ENCODE measurements at regions not wholly inside any gene's neighbourhood (a gene's known extent, or its start where the extent isn't known, plus 50 kb on each side); places are given as distances from the start of the nearest gene placed in this dataset.
"Not testable (repeated sequence)": the region's sequence is repeated elsewhere in the genome, so short reads cannot be mapped to it uniquely, and the experiment has no call there.

DNA sequence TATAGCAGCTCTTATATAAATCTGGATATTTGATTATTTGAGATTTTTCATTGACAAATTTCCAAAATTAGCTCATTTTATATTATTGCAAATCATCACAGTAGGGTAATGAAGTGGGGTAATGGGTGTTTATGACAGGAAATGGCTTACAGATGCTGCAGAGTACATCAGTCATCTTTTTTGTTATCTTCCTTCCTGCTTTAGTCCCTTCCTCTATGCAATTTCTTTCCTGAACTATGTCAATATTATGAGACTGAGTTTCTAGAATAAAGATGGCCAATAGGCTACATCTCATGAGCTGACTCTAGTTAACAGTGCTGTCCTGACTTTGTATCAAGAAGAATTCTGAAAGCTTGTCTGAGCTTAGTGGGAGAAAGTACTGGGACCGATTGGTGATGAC is 244.5 kb downstream of the XPNPEP1 start:
- no peaks in the 10 kb centered on the region for H3K4me1 ChIP-seq (replicated peaks in 1 of 2)
- no peak overlapping the region for H3K27ac ChIP-seq
- no peak overlapping the region for H3K4me3 ChIP-seq
- in situ Hi-C loops (cut with MboI; ENCODE audit: low pct_unique_long_range_greater_than_20kb in 2 of 9, low sequenced_read_pairs in 9 of 9, unreplicated experiment in 9 of 9): no loop called here
- ATAC-seq (replicated peaks in 6 of 8): no peak
- 0 to 100% (median 91%) methylated on average over 1 of the region's 1 CpG; no CpG with 5 or more reads in 5 of the 10 experiments for WGBS, 10 experiments

GRCh38 chr10:109676703-109677102 is 246.6 kb downstream of the XPNPEP1 start:
- in situ Hi-C loops (cut with MboI; ENCODE audit: low pct_unique_long_range_greater_than_20kb in 2 of 9, low sequenced_read_pairs in 9 of 9, unreplicated experiment in 9 of 9): no loop called here

GRCh38 chr10:109668703-109669102 is 254.6 kb downstream of the XPNPEP1 start:
- Histone ChIP-seq H3K4me3 (no peak overlapping the region), H3K4me1 (replicated peaks in 1 of 2) (no peaks in the 10 kb centered on the region), H3K27ac (no peak overlapping the region)
- in situ Hi-C loops (cut with MboI; ENCODE audit: low pct_unique_long_range_greater_than_20kb in 2 of 9, low sequenced_read_pairs in 9 of 9, unreplicated experiment in 9 of 9): no loop called here
- ATAC-seq (replicated peaks in 6 of 8): no peak

More at GRCh38 chr10:109676703-109677102, 246.6 kb downstream of the XPNPEP1 start:
- H3K4me1 ChIP-seq (replicated peaks in 1 of 2): no peaks in the 10 kb centered on the region
- no peak for ATAC-seq (replicated peaks in 6 of 8)
- H3K27ac ChIP-seq: no peak overlapping the region
- no peak overlapping the region for H3K4me3 ChIP-seq

- peak in 4 of 8 experiments; percentile 45 to 64 (median 62) for ATAC-seq (replicated peaks in 6 of 8)
- Histone ChIP-seq H3K4me3 (no peak overlapping the region), H3K4me1 (replicated peaks in 1 of 2) (no peaks in the 10 kb centered on the region), H3K27ac (no peak overlapping the region)
- WGBS, 10 experiments: 25 to 86% (median 71%) methylated on average over 1 to 5 of the region's 5 CpGs; no CpG with 5 or more reads in 2 of the 10 experiments
- in situ Hi-C loops (cut with MboI; ENCODE audit: low pct_unique_long_range_greater_than_20kb in 2 of 9, low sequenced_read_pairs in 9 of 9, unreplicated experiment in 9 of 9): no loop called here
Measured at GRCh38 chr10:109668154-109668665, 255.1 kb downstream of the XPNPEP1 start.

DNA sequence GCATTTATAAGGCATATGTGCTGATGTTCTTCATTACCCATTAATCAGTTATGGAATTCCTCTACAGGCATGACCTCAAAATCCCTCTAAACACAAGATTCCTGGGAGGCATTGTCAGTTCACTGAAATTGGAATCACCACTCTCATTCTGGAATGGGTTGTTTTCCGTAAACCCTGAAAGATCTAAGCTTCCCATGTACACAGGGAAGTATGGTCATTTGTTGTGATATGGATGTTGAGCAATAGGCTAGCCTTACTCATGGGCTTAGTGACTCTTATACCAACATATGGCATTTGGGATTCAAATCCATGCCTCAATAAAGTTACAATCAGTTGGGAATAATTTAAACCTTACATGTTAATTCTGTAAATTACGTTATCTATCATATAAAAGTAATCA is 258.0 kb downstream of the XPNPEP1 start:
- ATAC-seq (replicated peaks in 6 of 8): no peak
- H3K27ac ChIP-seq: no peak overlapping the region
- H3K4me3 ChIP-seq: no peak overlapping the region
- H3K4me1 ChIP-seq (replicated peaks in 1 of 2): no peaks in the 10 kb centered on the region
- 20 to 100% (median 86%) methylated on average over 1 to 2 of the region's 2 CpGs; no CpG with 5 or more reads in 3 of the 10 experiments for WGBS, 10 experiments
- in situ Hi-C loops (cut with MboI; ENCODE audit: low pct_unique_long_range_greater_than_20kb in 2 of 9, low sequenced_read_pairs in 9 of 9, unreplicated experiment in 9 of 9): no loop called here

GRCh38 chr10:109664554-109664953 is 258.8 kb downstream of the XPNPEP1 start:
- Histone ChIP-seq H3K4me1 (replicated peaks in 1 of 2) (no peaks in the 10 kb centered on the region), H3K27ac (no peak overlapping the region), H3K4me3 (no peak overlapping the region)
- in situ Hi-C loops (cut with MboI; ENCODE audit: low pct_unique_long_range_greater_than_20kb in 2 of 9, low sequenced_read_pairs in 9 of 9, unreplicated experiment in 9 of 9): no loop called here
- WGBS, 10 experiments: 0 to 92% (median 48%) methylated on average over 1 to 2 of the region's 4 CpGs; no CpG with 5 or more reads in 4 of the 10 experiments
- no peak for ATAC-seq (replicated peaks in 6 of 8)

DNA sequence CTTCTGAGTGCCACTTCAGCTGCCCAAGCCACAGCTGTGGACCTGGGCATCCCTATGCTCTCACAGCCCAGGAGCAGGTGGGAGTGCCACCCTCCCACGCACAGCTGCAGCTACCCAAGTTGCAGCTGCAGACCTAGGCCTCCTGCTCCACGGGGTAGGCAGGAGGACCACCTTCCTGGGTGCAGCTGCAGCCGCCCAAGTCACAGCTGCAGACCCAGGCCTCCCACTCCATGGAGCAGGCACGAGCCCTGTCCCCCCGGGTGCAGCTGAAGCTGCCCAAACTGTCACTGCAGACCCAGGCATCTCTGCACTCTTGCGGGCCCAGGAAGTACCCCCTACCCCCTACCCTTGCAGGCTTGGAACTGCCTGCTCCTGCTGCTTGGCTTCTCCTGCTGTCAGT is 260.2 kb downstream of the XPNPEP1 start:
- H3K4me1 ChIP-seq (replicated peaks in 1 of 2): no peaks in the 10 kb centered on the region
- WGBS, 10 experiments: 0 to 100% (median 87%) methylated on average over 1 to 3 of the region's 6 CpGs; no CpG with 5 or more reads in 5 of the 10 experiments
- no peak for ATAC-seq (replicated peaks in 6 of 8)
- H3K4me3 ChIP-seq: no peak overlapping the region
- in situ Hi-C loops (cut with MboI; ENCODE audit: low pct_unique_long_range_greater_than_20kb in 2 of 9, low sequenced_read_pairs in 9 of 9, unreplicated experiment in 9 of 9): no loop called here
- no peak overlapping the region for H3K27ac ChIP-seq

- H3K4me3 ChIP-seq; in situ Hi-C loops (cut with MboI; ENCODE audit: low pct_unique_long_range_greater_than_20kb in 2 of 9, low sequenced_read_pairs in 9 of 9, unreplicated experiment in 9 of 9); H3K4me1 ChIP-seq (replicated peaks in 1 of 2); ATAC-seq (replicated peaks in 6 of 8); H3K27ac ChIP-seq: not testable (repeated sequence)
- WGBS, 10 experiments: 0 to 80% (median 73%) methylated on average over 2 to 10 of the region's 12 CpGs; no CpG with 5 or more reads in 6 of the 10 experiments
Measured at GRCh38 chr10:109652612-109653011, 270.7 kb downstream of the XPNPEP1 start.

GRCh38 chr10:109650228-109650627 is 273.1 kb downstream of the XPNPEP1 start:
- Histone ChIP-seq H3K4me3 (no peak overlapping the region), H3K4me1 (replicated peaks in 1 of 2) (no peaks in the 10 kb centered on the region), H3K27ac (no peak overlapping the region)
- no peak for ATAC-seq (replicated peaks in 6 of 8)
- in situ Hi-C loops (cut with MboI; ENCODE audit: low pct_unique_long_range_greater_than_20kb in 2 of 9, low sequenced_read_pairs in 9 of 9, unreplicated experiment in 9 of 9): no loop called here
- 38 to 100% (median 100%) methylated on average over 1 of the region's 1 CpG; no CpG with 5 or more reads in 7 of the 10 experiments for WGBS, 10 experiments

DNA sequence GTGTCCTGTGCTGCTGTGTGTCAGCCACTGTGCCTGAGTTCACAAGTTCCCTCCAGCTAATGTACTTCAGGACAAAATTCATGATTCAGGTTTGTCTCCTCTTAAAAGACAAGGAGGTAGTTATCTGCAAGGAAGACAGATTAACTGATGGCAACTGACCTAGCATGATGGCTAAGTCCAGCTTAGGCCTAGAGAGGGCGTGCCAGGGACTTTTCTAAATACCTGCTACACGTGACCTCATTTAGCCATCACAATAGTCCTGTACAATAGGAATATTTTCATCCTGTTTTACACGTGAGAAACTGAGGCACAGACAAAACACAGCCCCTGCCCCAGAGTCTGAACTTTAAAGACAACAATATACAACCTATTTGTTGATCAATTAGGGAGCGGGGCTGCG is 275.7 kb downstream of the XPNPEP1 start:
- ATAC-seq (replicated peaks in 6 of 8): no peak
- in situ Hi-C loops (cut with MboI; ENCODE audit: low pct_unique_long_range_greater_than_20kb in 2 of 9, low sequenced_read_pairs in 9 of 9, unreplicated experiment in 9 of 9): no loop called here
- WGBS, 10 experiments: 18 to 93% (median 56%) methylated on average over 1 to 5 of the region's 5 CpGs; no CpG with 5 or more reads in 2 of the 10 experiments

DNA sequence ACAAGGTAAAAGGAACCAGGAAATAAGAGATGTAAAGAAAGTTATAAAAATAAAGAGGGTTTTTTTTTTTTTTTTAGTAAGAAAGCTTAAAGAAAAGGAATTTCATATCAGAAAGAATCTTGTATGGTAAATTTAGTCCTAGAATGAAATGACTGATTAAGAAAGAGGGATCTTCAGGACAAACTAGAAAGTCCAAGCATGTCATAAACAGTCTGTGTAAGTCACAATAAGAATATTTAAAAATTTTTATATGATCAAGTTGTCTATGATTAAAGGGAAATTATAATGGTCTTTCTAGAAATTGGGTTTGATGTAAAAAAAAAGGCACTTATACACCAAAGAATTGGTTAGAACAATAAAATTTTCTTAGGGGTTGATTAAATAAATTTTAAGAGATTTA is 289.5 kb downstream of the XPNPEP1 start:
- in situ Hi-C loops (cut with MboI; ENCODE audit: low pct_unique_long_range_greater_than_20kb in 2 of 9, low sequenced_read_pairs in 9 of 9, unreplicated experiment in 9 of 9): no loop called here
- Histone ChIP-seq H3K4me1 (replicated peaks in 1 of 2) (no peaks in the 10 kb centered on the region), H3K4me3 (no peak overlapping the region), H3K27ac (no peak overlapping the region)
- ATAC-seq (replicated peaks in 6 of 8): no peak

More for the DNA sequence above, 275.7 kb downstream of the XPNPEP1 start:
- Histone ChIP-seq H3K4me3 (no peak overlapping the region), H3K4me1 (replicated peaks in 1 of 2) (no peaks in the 10 kb centered on the region), H3K27ac (no peak overlapping the region)

DNA sequence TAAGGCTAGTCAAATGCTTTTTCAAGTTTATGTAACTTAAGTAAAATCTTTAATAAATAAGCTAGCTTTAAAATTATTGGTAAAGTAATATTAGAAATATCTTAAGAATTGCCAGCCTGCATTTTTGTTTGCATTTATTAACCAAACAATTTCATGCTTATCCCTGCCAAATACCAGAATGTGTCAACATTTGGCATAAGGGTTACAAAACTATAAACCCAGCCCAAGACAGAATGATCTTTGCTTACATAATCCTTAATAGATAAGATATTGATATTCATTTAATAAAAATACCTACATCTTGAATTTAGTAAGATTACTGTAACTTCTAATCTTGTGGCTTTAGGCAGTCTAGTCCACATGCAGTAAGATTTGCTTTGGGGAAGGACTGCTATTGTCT is 290.3 kb downstream of the XPNPEP1 start:
- in situ Hi-C loops (cut with MboI; ENCODE audit: low pct_unique_long_range_greater_than_20kb in 2 of 9, low sequenced_read_pairs in 9 of 9, unreplicated experiment in 9 of 9); H3K27ac ChIP-seq; ATAC-seq (replicated peaks in 6 of 8); H3K4me1 ChIP-seq (replicated peaks in 1 of 2); H3K4me3 ChIP-seq: not testable (repeated sequence)

- in situ Hi-C loops (cut with MboI; ENCODE audit: low pct_unique_long_range_greater_than_20kb in 2 of 9, low sequenced_read_pairs in 9 of 9, unreplicated experiment in 9 of 9): no loop called here
- WGBS, 10 experiments: 0 to 88% (median 38%) methylated on average over 1 to 2 of the region's 2 CpGs; no CpG with 5 or more reads in 2 of the 10 experiments
- Histone ChIP-seq H3K27ac (no peak overlapping the region), H3K4me1 (replicated peaks in 1 of 2) (peaks cover 15 to 20% of the 10 kb centered on the region in 2 donors), H3K4me3 (no peak overlapping the region)
- no peak for ATAC-seq (replicated peaks in 6 of 8)
Measured at GRCh38 chr10:109624939-109625338, 298.4 kb downstream of the XPNPEP1 start.

DNA sequence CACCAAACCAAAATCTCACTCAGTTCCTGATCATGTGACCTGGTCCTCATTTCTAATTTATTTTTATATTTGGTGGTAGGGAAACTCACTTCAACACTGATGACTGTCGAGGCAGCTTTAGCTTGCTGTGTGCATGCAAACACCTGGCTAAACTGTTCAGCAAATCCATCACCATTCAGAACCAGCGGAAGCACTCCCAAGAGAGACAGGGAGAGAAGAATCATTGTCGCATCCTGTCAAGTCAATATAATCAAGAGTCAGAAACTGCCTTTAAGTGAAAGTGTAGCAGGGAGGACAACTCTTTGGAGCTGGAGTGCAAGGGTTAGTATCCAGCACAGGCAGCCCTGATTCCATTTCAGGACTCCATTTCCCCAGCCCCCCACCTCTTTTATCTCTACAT is 300.7 kb downstream of the XPNPEP1 start:
- 0 to 100% (median 60%) methylated on average over 1 to 3 of the region's 3 CpGs; no CpG with 5 or more reads in 3 of the 10 experiments for WGBS, 10 experiments
- Histone ChIP-seq H3K4me1 (replicated peaks in 1 of 2) (peaks cover 15 to 24% of the 10 kb centered on the region in 2 donors), H3K27ac (no peak overlapping the region), H3K4me3 (no peak overlapping the region)
- in situ Hi-C loops (cut with MboI; ENCODE audit: low pct_unique_long_range_greater_than_20kb in 2 of 9, low sequenced_read_pairs in 9 of 9, unreplicated experiment in 9 of 9): no loop called here
- peak in 3 of 8 experiments; percentile 47 to 54 (median 47) for ATAC-seq (replicated peaks in 6 of 8)
